IMR-90 (cell line): ENCODE measurements at regions not wholly inside any gene's neighbourhood (a gene's known extent, or its start where the extent isn't known, plus 50 kb on each side); places are given as distances from the start of the nearest gene placed in this dataset.

Experiments used
- ATAC-seq: fragments of 200-7000 bp; cut with Tn5 transposase; 2 replicates; pipeline ENCODE4 v1.9.1; 2020; ENCODE audit warnings: low read depth, mild to moderate bottlenecking, moderate library complexity
- BruUV-seq: library from RNA; stranded (reverse); fragments of 400-500 nt; replicated peaks from 2 replicates; lab custom pipeline; 2021; lab: Mats Ljungman, UMichigan
- CTCF ChIA-PET: fragments of 300-600 bp; formaldehyde crosslinking; extraction: SDS; loops from one replicate; lab custom pipeline; 2021; ENCODE audit warnings: antibody characterized with exemption; lab: Yijun Ruan, JAX
- POLR2A ChIA-PET: fragments of 300-600 bp; sonication (Branson Sonifier 250); formaldehyde crosslinking; loops from one replicate; lab custom pipeline; 2022; ENCODE audit warnings: antibody characterized with exemption; ENCODE audit not compliant: unreplicated experiment; lab: Charles Lee
- DNase-seq: peaks from one replicate; pipeline ENCODE4 v3.0.0; 2013
- H2AFZ ChIP-seq: replicated peaks from 2 replicates; pipeline ENCODE3; 2013; ENCODE audit warnings: low read length, mild to moderate bottlenecking; ENCODE audit not compliant: poor library complexity
- H2AK5ac ChIP-seq: 2 replicates; pipeline ENCODE4 v1.6.1; 2013; ENCODE audit warnings: low read depth, low read length, inconsistent platforms
- H2AK9ac ChIP-seq: replicated peaks from 2 replicates; pipeline ENCODE3; 2013; ENCODE audit warnings: mild to moderate bottlenecking, low read depth, low read length, moderate library complexity; ENCODE audit not compliant: poor library complexity
- H2BK120ac ChIP-seq: 2 replicates; pipeline ENCODE4 v1.6.1; 2013; ENCODE audit warnings: low read depth, low read length, inconsistent platforms
- H2BK15ac ChIP-seq: 3 replicates; pipeline ENCODE4 v1.6.1; 2013; ENCODE audit warnings: low read depth, low read length, inconsistent platforms
- H2BK20ac ChIP-seq: 2 replicates; pipeline ENCODE4 v1.6.1; 2013; ENCODE audit warnings: low read depth, mild to moderate bottlenecking, inconsistent platforms, low read length, moderate library complexity
- H2BK5ac ChIP-seq: 2 replicates; pipeline ENCODE4 v1.6.1; 2013; ENCODE audit warnings: mild to moderate bottlenecking, low read depth, low read length, inconsistent platforms; ENCODE audit not compliant: poor library complexity, severe bottlenecking
- H3K14ac ChIP-seq: replicated peaks from 2 replicates; pipeline ENCODE4 v1.6.1; 2013; ENCODE audit warnings: low read depth, low read length, inconsistent platforms
- H3K18ac ChIP-seq: 2 replicates; pipeline ENCODE4 v1.6.1; 2013; ENCODE audit warnings: low read depth, low read length, control low read depth
- H3K23ac ChIP-seq: 2 replicates; pipeline ENCODE4 v1.6.1; 2013; ENCODE audit warnings: low read depth, low read length, inconsistent platforms
- H3K27ac ChIP-seq: 2 replicates; pipeline ENCODE4 v1.5.1; 2013; ENCODE audit warnings: mild to moderate bottlenecking, control low read depth, low read length; ENCODE audit not compliant: insufficient read depth
- H3K27me3 ChIP-seq: 2 replicates; pipeline ENCODE4 v1.6.1; 2013; ENCODE audit warnings: low read length; ENCODE audit not compliant: control insufficient read depth, insufficient read depth
- H3K36me3 ChIP-seq: 2 replicates; pipeline ENCODE4 v1.6.1; 2013; ENCODE audit warnings: low read length, mixed read lengths; ENCODE audit not compliant: control insufficient read depth, insufficient read depth
- H3K4ac ChIP-seq: 2 replicates; pipeline ENCODE4 v1.6.1; 2013; ENCODE audit warnings: low read depth, low read length, inconsistent platforms
- H3K4me1 ChIP-seq: 2 replicates; pipeline ENCODE4 v1.6.1; 2013; ENCODE audit warnings: low read length, mixed read lengths; ENCODE audit not compliant: control insufficient read depth, insufficient read depth
- H3K4me2 ChIP-seq: 2 replicates; pipeline ENCODE4 v1.6.1; 2013; ENCODE audit warnings: low read depth, mild to moderate bottlenecking, control low read depth, low read length, moderate library complexity
- H3K4me3 ChIP-seq: 2 replicates; pipeline ENCODE4 v1.5.1; 2013; ENCODE audit warnings: low read depth, mild to moderate bottlenecking, control low read depth, low read length, moderate library complexity; ENCODE audit not compliant: insufficient read depth
- H3K56ac ChIP-seq: 2 replicates; pipeline ENCODE4 v1.6.1; 2013; ENCODE audit warnings: low read length, inconsistent platforms; ENCODE audit not compliant: insufficient read depth; ENCODE audit errors: extremely low read depth
- H3K79me1 ChIP-seq, 2 experiments: 2 replicates each; pipeline ENCODE4 v1.6.1; 2013; ENCODE audit warnings: low read length in 2 of 2, inconsistent platforms in 1 of 2, low read depth in 1 of 2
- H3K9ac ChIP-seq: 2 replicates; pipeline ENCODE4 v1.6.1; 2013; ENCODE audit warnings: low read depth, low read length, control low read depth
- H3K9me1 ChIP-seq: 2 replicates; pipeline ENCODE4 v1.6.1; 2013; ENCODE audit warnings: low read length, inconsistent platforms; ENCODE audit not compliant: insufficient read depth
- H3K9me3 ChIP-seq: 2 replicates; pipeline ENCODE4 v1.6.1; 2013; ENCODE audit warnings: low read length; ENCODE audit not compliant: control insufficient read depth, insufficient read depth
- H4K20me1 ChIP-seq: 2 replicates; pipeline ENCODE4 v1.6.1; 2013; ENCODE audit warnings: low read length, inconsistent platforms; ENCODE audit not compliant: insufficient read depth
- H4K5ac ChIP-seq: 2 replicates; pipeline ENCODE4 v1.6.1; 2013; ENCODE audit warnings: mild to moderate bottlenecking, low read depth, low read length, control low read depth
- H4K8ac ChIP-seq, 2 experiments: 2 replicates each; pipeline ENCODE4 v1.6.1; 2013; ENCODE audit warnings: low read depth in 2 of 2, low read length in 2 of 2, control low read depth in 1 of 2, inconsistent platforms in 1 of 2
- H4K91ac ChIP-seq: 2 replicates; pipeline ENCODE4 v1.6.1; 2013; ENCODE audit warnings: low read depth, low read length, inconsistent platforms; ENCODE audit not compliant: insufficient read depth
- BHLHE40 ChIP-seq: fragments of 150-350 bp; IDR thresholded peaks from 2 replicates; pipeline ENCODE4 v1.6.1; 2016; ENCODE audit warnings: mild to moderate bottlenecking, low read depth, low read length
- CEBPB ChIP-seq: IDR thresholded peaks from 2 replicates; pipeline ENCODE4 v1.6.1; 2012; ENCODE audit warnings: low read depth, low read length, improper control_type of control experiment
- FOS ChIP-seq: fragments of 150-350 bp; IDR thresholded peaks from 2 replicates; pipeline ENCODE4 v1.6.1; 2016; ENCODE audit warnings: low read depth, low read length
- MAFK ChIP-seq: IDR thresholded peaks from 2 replicates; pipeline ENCODE4 v1.6.1; 2012; ENCODE audit warnings: low read depth, low read length, improper control_type of control experiment
- MAZ ChIP-seq: IDR thresholded peaks from 2 replicates; pipeline ENCODE4 v1.6.1; 2012; ENCODE audit warnings: low read depth, mild to moderate bottlenecking, low read length, improper control_type of control experiment, moderate library complexity, borderline replicate concordance
- MXI1 ChIP-seq: IDR thresholded peaks from 2 replicates; pipeline ENCODE4 v1.6.1; 2012; ENCODE audit warnings: low read depth, mild to moderate bottlenecking, low read length, moderate library complexity, borderline replicate concordance
- NFE2L2 ChIP-seq: fragments of 150-350 bp; IDR thresholded peaks from 2 replicates; pipeline ENCODE4 v1.6.1; 2016; ENCODE audit warnings: low read depth, mild to moderate bottlenecking, low read length
- POLR2A ChIP-seq: IDR thresholded peaks from 2 replicates; pipeline ENCODE4 v1.6.1; 2012; ENCODE audit warnings: mild to moderate bottlenecking, low read depth, low read length
- RAD21 ChIP-seq: IDR thresholded peaks from 2 replicates; pipeline ENCODE4 v1.6.1; 2012; ENCODE audit warnings: low read length, improper control_type of control experiment
- RCOR1 ChIP-seq: IDR thresholded peaks from 2 replicates; pipeline ENCODE4 v1.6.1; 2012; ENCODE audit warnings: mild to moderate bottlenecking, low read length, improper control_type of control experiment; ENCODE audit not compliant: insufficient replicate concordance
- SMC3 ChIP-seq: fragments of 150-350 bp; IDR thresholded peaks from 2 replicates; pipeline ENCODE4 v1.6.1; 2016; ENCODE audit warnings: low read depth, mild to moderate bottlenecking, antibody characterized with exemption, low read length, moderate library complexity
- WGBS, 2 experiments: methylation state at CpG; one replicate each; pipeline versions ENCODE4 v1.1.5 to v1.1.7; 2013; ENCODE audit warnings: missing lambda C conversion rate in 2 of 2; ENCODE audit not compliant: insufficient read length in 1 of 2; ENCODE audit errors: extremely low coverage in 2 of 2; 5-methylcytosine and 5-hydroxymethylcytosine counted together
- dilution Hi-C: fragments of 300-500 bp; cut with HindIII; formaldehyde crosslinking; loops from one replicate; pipeline ENCODE4 v1.14.3; 2018; ENCODE audit warnings: low sequenced_read_pairs; ENCODE audit not compliant: unreplicated experiment
- in situ Hi-C: fragments of 300-500 bp; cut with MboI; formaldehyde crosslinking; loops from 3 replicates; pipeline ENCODE4 v1.14.3; 2019; ENCODE audit warnings: low sequenced_read_pairs, inconsistent platforms, mixed read lengths
- intact Hi-C: fragments of 100-400 bp; cut with micrococcal nuclease; formaldehyde crosslinking; loops from 2 replicates; pipeline ENCODE4 v1.10.0; 2022
- TF ChIP-seq, protein P1 (sequence below): conservative IDR thresholded peaks from 2 replicates; pipeline ENCODE4 v1.5.1; 2012; ENCODE audit warnings: mild to moderate bottlenecking, low read depth, low read length, improper control_type of control experiment
- TF ChIP-seq, protein P2 (sequence below): fragments of 150-350 bp; IDR thresholded peaks from 2 replicates; pipeline ENCODE4 v1.6.1; 2016; ENCODE audit warnings: low read depth, mild to moderate bottlenecking, low read length, moderate library complexity, borderline replicate concordance

GRCh38 chr2:196510246-196510645 lies 129.3 kb upstream of the CCDC150 start:
- DNase-seq (no peak), ATAC-seq (no peak)
- no peak overlapping the region for H3K4me3 ChIP-seq
- H3K23ac ChIP-seq: no peak overlapping the region
- H3K9me3 ChIP-seq: no peaks in the 10 kb centered on the region
- H3K18ac ChIP-seq: no peak overlapping the region
- H2BK15ac ChIP-seq: no peak overlapping the region
- H3K9me1 ChIP-seq: no peaks in the 10 kb centered on the region
- H4K5ac ChIP-seq: no peak overlapping the region
- no peak overlapping the region for H2AK5ac ChIP-seq
- CTCF ChIA-PET: interaction anchor here (0.6 kb wide), 1 partner anchor 202 kb away, joined by 3 read pairs; no protein-coding TSS in a partner anchor
- H2AK9ac ChIP-seq: no peak overlapping the region
- H3K27me3 ChIP-seq: no peaks in the 10 kb centered on the region
- H3K4me1 ChIP-seq: no peaks in the 10 kb centered on the region
- no peak overlapping the region for H3K4me2 ChIP-seq
- no peak overlapping the region for H3K56ac ChIP-seq
- no peak for TF ChIP-seq SMC3
- no peak for TF ChIP-seq MAZ
- no peak for TF ChIP-seq BHLHE40
- TF ChIP-seq, protein P1, sequence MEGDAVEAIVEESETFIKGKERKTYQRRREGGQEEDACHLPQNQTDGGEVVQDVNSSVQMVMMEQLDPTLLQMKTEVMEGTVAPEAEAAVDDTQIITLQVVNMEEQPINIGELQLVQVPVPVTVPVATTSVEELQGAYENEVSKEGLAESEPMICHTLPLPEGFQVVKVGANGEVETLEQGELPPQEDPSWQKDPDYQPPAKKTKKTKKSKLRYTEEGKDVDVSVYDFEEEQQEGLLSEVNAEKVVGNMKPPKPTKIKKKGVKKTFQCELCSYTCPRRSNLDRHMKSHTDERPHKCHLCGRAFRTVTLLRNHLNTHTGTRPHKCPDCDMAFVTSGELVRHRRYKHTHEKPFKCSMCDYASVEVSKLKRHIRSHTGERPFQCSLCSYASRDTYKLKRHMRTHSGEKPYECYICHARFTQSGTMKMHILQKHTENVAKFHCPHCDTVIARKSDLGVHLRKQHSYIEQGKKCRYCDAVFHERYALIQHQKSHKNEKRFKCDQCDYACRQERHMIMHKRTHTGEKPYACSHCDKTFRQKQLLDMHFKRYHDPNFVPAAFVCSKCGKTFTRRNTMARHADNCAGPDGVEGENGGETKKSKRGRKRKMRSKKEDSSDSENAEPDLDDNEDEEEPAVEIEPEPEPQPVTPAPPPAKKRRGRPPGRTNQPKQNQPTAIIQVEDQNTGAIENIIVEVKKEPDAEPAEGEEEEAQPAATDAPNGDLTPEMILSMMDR: no peak
- TF ChIP-seq MXI1: no peak
- TF ChIP-seq RAD21: no peak
- TF ChIP-seq POLR2A: no peak
- TF ChIP-seq RCOR1: no peak
- no peak for TF ChIP-seq MAFK
- TF ChIP-seq NFE2L2: no peak
- TF ChIP-seq FOS: no peak
- no peak for TF ChIP-seq CEBPB
- TF ChIP-seq, protein P2, sequence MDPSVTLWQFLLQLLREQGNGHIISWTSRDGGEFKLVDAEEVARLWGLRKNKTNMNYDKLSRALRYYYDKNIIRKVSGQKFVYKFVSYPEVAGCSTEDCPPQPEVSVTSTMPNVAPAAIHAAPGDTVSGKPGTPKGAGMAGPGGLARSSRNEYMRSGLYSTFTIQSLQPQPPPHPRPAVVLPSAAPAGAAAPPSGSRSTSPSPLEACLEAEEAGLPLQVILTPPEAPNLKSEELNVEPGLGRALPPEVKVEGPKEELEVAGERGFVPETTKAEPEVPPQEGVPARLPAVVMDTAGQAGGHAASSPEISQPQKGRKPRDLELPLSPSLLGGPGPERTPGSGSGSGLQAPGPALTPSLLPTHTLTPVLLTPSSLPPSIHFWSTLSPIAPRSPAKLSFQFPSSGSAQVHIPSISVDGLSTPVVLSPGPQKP: no peak
- dilution Hi-C loops (no loop called here), in situ Hi-C loops (no loop called here), intact Hi-C loops (no loop called here)
- no peaks in the 10 kb centered on the region; a peak in 1 of 4 replicates for H3K79me1 ChIP-seq
- H4K20me1 ChIP-seq: no peaks in the 10 kb centered on the region
- no peaks in the 10 kb centered on the region for H3K36me3 ChIP-seq
- H3K4ac ChIP-seq: no peak overlapping the region
- no peak overlapping the region for H2BK120ac ChIP-seq
- H2AFZ ChIP-seq: no peak overlapping the region
- no TSS peak for BruUV-seq
- H3K14ac ChIP-seq: no peak overlapping the region
- H3K27ac ChIP-seq: no peak overlapping the region
- no peak overlapping the region for H3K9ac ChIP-seq
- H4K8ac ChIP-seq: no peak overlapping the region
- POLR2A ChIA-PET: interaction anchor here (0.6 kb wide), 1 partner anchor 1199 kb away, joined by 3 read pairs; no protein-coding TSS in a partner anchor
- WGBS, 2 experiments: no CpG with 5 or more reads among the region's 1 CpG
- no peak overlapping the region for H4K91ac ChIP-seq
- no peak overlapping the region for H2BK5ac ChIP-seq
- no peak overlapping the region for H2BK20ac ChIP-seq
